ENCODE measurements at regions not wholly inside any gene's neighbourhood (a gene's known extent, or its start where the extent isn't known, plus 50 kb on each side); places are given as distances from the start of the nearest gene placed in this dataset.
A peak's percentile ranks its signal among the peaks of the same experiment; 100 is the strongest.
"Not testable (repeated sequence)": the region's sequence is repeated elsewhere in the genome, so short reads cannot be mapped to it uniquely, and the experiment has no call there.

GRCh38 chr14:71165121-71166031, 258.1 kb downstream of the PCNX1 start:
- Mint-ChIP-seq H3K36me3 (no peaks in the 10 kb centered on the region), H3K9me3 (no peaks in the 10 kb centered on the region), H3K4me3 (no peak overlapping the region), H3K27me3 (peaks cover 44% of the 10 kb centered on the region), H3K4me1 (peaks cover 12% of the 10 kb centered on the region), H3K27ac (no peak overlapping the region)
- no peak for DNase-seq
- CTCF ChIA-PET = interaction anchor here (1.1 to 3.4 kb wide), 2 partner anchors 21 to 239 kb away, joined by 3 to 11 read pairs; no protein-coding TSS in a partner anchor

- no peak overlapping the region for H3K27ac Mint-ChIP-seq
- no peak overlapping the region for H3K4me3 Mint-ChIP-seq
Observed at GRCh38 chr14:71166180-71166837, 259.1 kb downstream of the PCNX1 start.

GRCh38 chr14:71167325-71167950, 260.2 kb downstream of the PCNX1 start:
- not testable (repeated sequence) for H3K27ac Mint-ChIP-seq, H3K36me3 Mint-ChIP-seq, DNase-seq, H3K9me3 Mint-ChIP-seq, H3K4me3 Mint-ChIP-seq
- Mint-ChIP-seq H3K4me1 (peaks cover 12% of the 10 kb centered on the region), H3K27me3 (peaks cover 36% of the 10 kb centered on the region)
- CTCF ChIA-PET = interaction anchor here (0.8 to 3.4 kb wide), 6 partner anchors 23 to 584 kb away, joined by 3 to 11 read pairs (median 3); no protein-coding TSS in a partner anchor

More at GRCh38 chr14:71166180-71166837, 259.1 kb downstream of the PCNX1 start:
- peaks cover 12% of the 10 kb centered on the region for H3K4me1 Mint-ChIP-seq
- H3K36me3 Mint-ChIP-seq = no peaks in the 10 kb centered on the region
- DNase-seq = peak; percentile 29
- H3K9me3 Mint-ChIP-seq = no peaks in the 10 kb centered on the region
- H3K27me3 Mint-ChIP-seq = peaks cover 37% of the 10 kb centered on the region
- CTCF ChIA-PET = interaction anchor here (1.1 to 3.4 kb wide), 7 partner anchors 23 to 238 kb away, joined by 3 to 11 read pairs (median 4); no protein-coding TSS in a partner anchor

- peak; percentile 33 for DNase-seq
- not testable (repeated sequence) for H3K9me3 Mint-ChIP-seq, H3K27ac Mint-ChIP-seq, H3K36me3 Mint-ChIP-seq
- Mint-ChIP-seq H3K4me3 (peak overlapping the region; percentile 57), H3K4me1 (peaks cover 12% of the 10 kb centered on the region), H3K27me3 (peaks cover 32% of the 10 kb centered on the region)
- CTCF ChIA-PET = interaction anchor here (0.8 to 3.4 kb wide), 4 partner anchors 24 to 583 kb away, joined by 3 to 11 read pairs (median 3); no protein-coding TSS in a partner anchor
Observed at GRCh38 chr14:71168161-71168560, 260.9 kb downstream of the PCNX1 start.

- H3K9me3 Mint-ChIP-seq = no peaks in the 10 kb centered on the region
- peaks cover 30% of the 10 kb centered on the region for H3K27me3 Mint-ChIP-seq
Observed at GRCh38 chr14:71168564-71169427, 261.5 kb downstream of the PCNX1 start.

GRCh38 chr14:71169861-71170260, 262.6 kb downstream of the PCNX1 start:
- peaks cover 27% of the 10 kb centered on the region for H3K27me3 Mint-ChIP-seq
- no peak overlapping the region for H3K27ac Mint-ChIP-seq
- H3K9me3 Mint-ChIP-seq = no peaks in the 10 kb centered on the region
- CTCF ChIA-PET = no interaction called here
- DNase-seq = no peak
- H3K4me3 Mint-ChIP-seq = no peak overlapping the region
- H3K36me3 Mint-ChIP-seq = no peaks in the 10 kb centered on the region
- peaks cover 12% of the 10 kb centered on the region for H3K4me1 Mint-ChIP-seq

More at GRCh38 chr14:71168564-71169427, 261.5 kb downstream of the PCNX1 start:
- H3K4me1 Mint-ChIP-seq = peaks cover 12% of the 10 kb centered on the region
- CTCF ChIA-PET = interaction anchor here (0.6 to 3.4 kb wide), 4 partner anchors 25 to 583 kb away, joined by 3 to 11 read pairs (median 3); no protein-coding TSS in a partner anchor
- H3K36me3 Mint-ChIP-seq = no peaks in the 10 kb centered on the region
- no peak for DNase-seq
- peak overlapping the region; percentile 57 for H3K4me3 Mint-ChIP-seq
- no peak overlapping the region for H3K27ac Mint-ChIP-seq

GRCh38 chr14:71175491-71175890, 268.2 kb downstream of the PCNX1 start:
- Mint-ChIP-seq H3K27me3 (peaks cover 6% of the 10 kb centered on the region), H3K9me3 (no peaks in the 10 kb centered on the region), H3K4me3 (no peak overlapping the region), H3K4me1 (no peaks in the 10 kb centered on the region), H3K27ac (no peak overlapping the region), H3K36me3 (no peaks in the 10 kb centered on the region)
- CTCF ChIA-PET = interaction anchor here (0.8 kb wide), 1 partner anchor 31 kb away, joined by 3 read pairs; no protein-coding TSS in a partner anchor
- DNase-seq = no peak

GRCh38 chr14:71179066-71179465, 271.8 kb downstream of the PCNX1 start:
- Mint-ChIP-seq H3K27me3 (peaks cover 16% of the 10 kb centered on the region), H3K27ac (no peak overlapping the region), H3K4me1 (no peaks in the 10 kb centered on the region), H3K9me3 (no peaks in the 10 kb centered on the region), H3K36me3 (no peaks in the 10 kb centered on the region), H3K4me3 (no peak overlapping the region)
- CTCF ChIA-PET = interaction anchor here (0.6 kb wide), 1 partner anchor 32 kb away, joined by 3 read pairs; no protein-coding TSS in a partner anchor
- no peak for DNase-seq

GRCh38 chr14:71180397-71180796, 273.1 kb downstream of the PCNX1 start:
- Mint-ChIP-seq H3K4me1 (no peaks in the 10 kb centered on the region), H3K27ac (no peak overlapping the region), H3K36me3 (no peaks in the 10 kb centered on the region), H3K27me3 (peaks cover 19% of the 10 kb centered on the region), H3K9me3 (no peaks in the 10 kb centered on the region), H3K4me3 (no peak overlapping the region)
- CTCF ChIA-PET = no interaction called here
- no peak for DNase-seq

- CTCF ChIA-PET = no interaction called here
- H3K27ac Mint-ChIP-seq = no peak overlapping the region
- H3K9me3 Mint-ChIP-seq = no peaks in the 10 kb centered on the region
- DNase-seq = no peak
- no peaks in the 10 kb centered on the region for H3K36me3 Mint-ChIP-seq
- no peak overlapping the region for H3K4me3 Mint-ChIP-seq
- peaks cover 24% of the 10 kb centered on the region for H3K27me3 Mint-ChIP-seq
- no peaks in the 10 kb centered on the region for H3K4me1 Mint-ChIP-seq
Observed at GRCh38 chr14:71181215-71182003, 274.1 kb downstream of the PCNX1 start.

- peaks cover 42% of the 10 kb centered on the region for H3K27me3 Mint-ChIP-seq
- CTCF ChIA-PET = no interaction called here
- H3K27ac Mint-ChIP-seq = no peak overlapping the region
- no peak overlapping the region for H3K4me3 Mint-ChIP-seq
- H3K9me3 Mint-ChIP-seq = no peaks in the 10 kb centered on the region
- H3K4me1 Mint-ChIP-seq = no peaks in the 10 kb centered on the region
- DNase-seq = no peak
- no peaks in the 10 kb centered on the region for H3K36me3 Mint-ChIP-seq
Observed at GRCh38 chr14:71183876-71184689, 276.8 kb downstream of the PCNX1 start.

- H3K36me3 Mint-ChIP-seq = no peaks in the 10 kb centered on the region
- no peak overlapping the region for H3K27ac Mint-ChIP-seq
- no peaks in the 10 kb centered on the region for H3K4me1 Mint-ChIP-seq
- H3K9me3 Mint-ChIP-seq = no peaks in the 10 kb centered on the region
- CTCF ChIA-PET = no interaction called here
- H3K27me3 Mint-ChIP-seq = peaks cover 49% of the 10 kb centered on the region
- DNase-seq = no peak
- H3K4me3 Mint-ChIP-seq = no peak overlapping the region
Observed at GRCh38 chr14:71185637-71186036, 278.4 kb downstream of the PCNX1 start.
